ENCODE measurements at regions not wholly inside any gene's neighbourhood (a gene's known extent, or its start where the extent isn't known, plus 50 kb on each side); places are given as distances from the start of the nearest gene placed in this dataset.

- DNase-seq = no peak
Observed at GRCh38 chr12:63406781-63407180, 255.8 kb upstream of the AVPR1A start.

- DNase-seq = no peak
Observed at GRCh38 chr12:63404611-63405010, 253.6 kb upstream of the AVPR1A start.

- no peak for DNase-seq
Observed at GRCh38 chr12:63403256-63403655, 252.3 kb upstream of the AVPR1A start.

GRCh38 chr12:63400718-63401117, 249.7 kb upstream of the AVPR1A start:
- DNase-seq = no peak

- DNase-seq = no peak
Observed at GRCh38 chr12:63400318-63400717, 249.3 kb upstream of the AVPR1A start.

GRCh38 chr12:63397807-63398206, 246.8 kb upstream of the AVPR1A start:
- no peak for DNase-seq

- DNase-seq = no peak
Observed at GRCh38 chr12:63396135-63396534, 245.1 kb upstream of the AVPR1A start.

GRCh38 chr12:63394983-63395382, 244.0 kb upstream of the AVPR1A start:
- DNase-seq = no peak

- DNase-seq = no peak
Observed at GRCh38 chr12:63394349-63394748, 243.3 kb upstream of the AVPR1A start.

GRCh38 chr12:63389211-63389610, 238.2 kb upstream of the AVPR1A start:
- peak; percentile 31 for DNase-seq

- peak; percentile 54 for DNase-seq
Observed at GRCh38 chr12:63387771-63388170, 236.8 kb upstream of the AVPR1A start.

- DNase-seq = no peak
Observed at GRCh38 chr12:63382930-63383329, 231.9 kb upstream of the AVPR1A start.

- no peak for DNase-seq
Observed at GRCh38 chr12:63362791-63363190, 211.8 kb upstream of the AVPR1A start.

GRCh38 chr12:63362166-63362565, 211.2 kb upstream of the AVPR1A start:
- no peak for DNase-seq

GRCh38 chr12:63354969-63355368, 204.0 kb upstream of the AVPR1A start:
- DNase-seq = no peak

- peak; percentile 25 for DNase-seq
Observed at GRCh38 chr12:63353559-63353958, 202.6 kb upstream of the AVPR1A start.

GRCh38 chr12:63351370-63351769, 200.4 kb upstream of the AVPR1A start:
- no peak for DNase-seq

GRCh38 chr12:63348556-63348955, 197.6 kb upstream of the AVPR1A start:
- DNase-seq = no peak

GRCh38 chr12:63337158-63337557, 186.2 kb upstream of the AVPR1A start:
- DNase-seq = peak; percentile 54

- DNase-seq = no peak
Observed at GRCh38 chr12:63326260-63326659, 175.3 kb upstream of the AVPR1A start.

GRCh38 chr12:63325757-63326156, 174.8 kb upstream of the AVPR1A start:
- DNase-seq = no peak

- DNase-seq = no peak
Observed at GRCh38 chr12:63323942-63324341, 172.9 kb upstream of the AVPR1A start.

GRCh38 chr12:63321373-63321772, 170.4 kb upstream of the AVPR1A start:
- DNase-seq = no peak

GRCh38 chr12:63319936-63320633, 169.1 kb upstream of the AVPR1A start:
- DNase-seq = no peak

GRCh38 chr12:63319386-63319785, 168.4 kb upstream of the AVPR1A start:
- peak; percentile 85 for DNase-seq

All from hematopoietic multipotent progenitor cell treated with erythropoietin and hydrocortisone succinate and interleukin-3 and kit ligand, for 4 days (in vitro differentiated cells).